ENCODE measurements at regions not wholly inside any gene's neighbourhood (a gene's known extent, or its start where the extent isn't known, plus 50 kb on each side); places are given as distances from the start of the nearest gene placed in this dataset.

DNA sequence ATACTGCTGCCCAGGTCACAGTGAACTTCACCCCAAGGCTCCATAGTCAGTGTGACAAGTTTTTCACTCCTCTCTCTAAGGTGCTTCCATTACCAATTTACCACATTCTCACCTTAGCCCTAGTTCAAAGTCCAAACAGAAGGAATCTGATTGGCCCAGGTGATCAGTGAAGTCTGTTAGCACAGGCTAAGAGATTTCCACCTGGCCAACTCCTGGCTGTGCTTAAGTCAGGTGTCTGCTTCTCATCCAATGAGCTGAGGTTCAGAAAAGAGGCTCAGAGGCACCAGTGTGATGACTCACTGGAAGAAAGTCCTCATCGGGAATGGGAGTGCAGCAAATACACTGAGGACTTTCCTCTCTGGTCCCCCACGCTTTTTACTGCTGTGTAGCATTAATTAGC lies 164.4 kb upstream of the MGAT5 start:
- ATAC-seq: no peak

DNA sequence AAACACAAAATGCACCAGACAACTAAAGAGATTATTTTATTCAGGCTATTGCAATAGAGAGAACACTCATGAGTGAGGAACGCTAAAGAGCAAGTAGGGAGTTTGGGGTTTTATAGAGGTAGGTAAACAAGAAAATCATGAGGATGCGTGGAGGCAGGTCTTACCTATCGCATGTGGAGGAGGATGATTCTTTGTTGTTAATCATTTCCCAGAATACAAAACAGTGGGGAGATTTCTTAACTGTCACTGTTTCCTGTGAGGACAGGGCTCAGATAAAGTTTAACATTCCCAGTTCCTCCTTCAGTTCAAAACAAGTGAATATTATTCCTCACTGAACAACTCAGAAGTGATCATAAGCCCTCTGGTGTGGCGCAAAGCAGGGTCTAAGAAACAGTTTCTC lies 156.1 kb upstream of the MGAT5 start:
- no peak for ATAC-seq

DNA sequence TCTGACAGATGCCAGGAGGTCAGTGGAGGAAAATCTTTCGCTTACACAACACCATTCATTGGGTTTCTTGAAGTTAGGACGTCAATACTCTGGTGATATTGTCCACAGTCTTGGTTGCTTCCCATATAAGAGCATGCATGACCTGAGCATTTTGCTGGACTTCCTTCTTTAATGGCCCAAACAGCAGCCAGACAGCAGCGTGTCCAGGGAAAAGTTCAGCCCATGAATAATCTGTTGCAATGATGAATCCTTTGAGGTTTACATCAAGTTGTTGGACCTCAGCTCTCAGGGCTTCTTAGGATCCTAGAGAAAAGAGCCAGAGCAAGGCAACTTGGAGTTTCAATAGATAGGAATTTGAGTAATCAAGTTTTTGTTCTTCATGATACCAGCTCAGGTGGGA lies 155.6 kb upstream of the MGAT5 start:
- ATAC-seq: no peak

DNA sequence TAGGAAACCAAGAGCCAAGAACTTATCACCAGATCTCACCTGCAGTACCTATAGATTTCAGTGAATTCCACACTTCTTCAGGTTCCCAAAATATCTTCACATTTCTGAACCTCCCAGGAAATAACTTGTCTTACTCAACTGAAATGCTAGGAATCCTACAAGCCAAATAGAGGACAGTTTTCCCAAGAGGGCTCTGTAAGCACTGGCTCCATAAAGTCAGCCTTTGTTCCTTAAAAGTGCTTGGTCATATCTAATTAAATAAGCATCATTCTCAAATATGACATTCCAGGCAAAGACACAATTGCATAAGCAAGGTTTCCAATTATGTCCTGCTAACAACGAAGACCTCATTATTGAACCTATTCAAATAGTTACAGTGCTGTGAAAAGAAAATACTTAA lies 154.6 kb upstream of the MGAT5 start:
- ATAC-seq: no peak

DNA sequence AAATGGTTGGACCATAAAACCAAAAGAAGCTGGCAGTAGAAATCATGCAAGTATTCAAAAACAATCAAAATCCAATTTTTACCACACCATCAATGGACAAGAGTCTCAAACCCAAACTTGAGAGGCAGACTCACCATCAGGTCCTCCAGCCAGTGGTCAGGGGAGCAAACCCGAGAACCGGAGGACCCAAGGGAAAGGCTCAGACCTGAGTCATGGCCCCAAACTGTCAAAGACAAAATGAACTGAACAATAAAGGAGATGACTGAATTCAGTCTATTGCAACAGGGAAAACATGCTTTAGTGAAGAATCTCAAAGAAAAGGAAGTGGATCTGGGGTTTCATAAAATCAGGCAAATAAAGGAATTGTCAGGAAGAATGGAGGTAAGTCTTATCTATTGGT lies 150.7 kb upstream of the MGAT5 start:
- no peak for ATAC-seq

DNA sequence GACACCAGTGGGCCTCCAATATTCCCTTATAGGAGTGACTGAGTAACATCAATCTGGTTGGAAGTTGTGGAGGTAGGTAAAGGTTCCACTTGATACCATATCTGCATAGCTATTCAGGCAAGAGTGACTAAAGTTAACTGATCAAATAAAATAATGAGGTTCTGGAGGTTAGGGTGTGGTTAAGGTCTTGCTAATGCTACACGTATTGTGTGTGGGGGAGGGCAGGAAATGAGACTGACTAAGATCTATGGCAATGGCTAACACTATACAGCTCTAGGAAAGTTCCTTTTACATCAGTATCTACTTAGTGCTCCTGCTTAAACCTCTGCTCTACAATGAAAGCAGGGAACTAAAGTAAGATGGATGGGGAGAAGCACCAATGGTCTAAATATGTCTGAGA lies 149.1 kb upstream of the MGAT5 start:
- ATAC-seq: peak; percentile 41

DNA sequence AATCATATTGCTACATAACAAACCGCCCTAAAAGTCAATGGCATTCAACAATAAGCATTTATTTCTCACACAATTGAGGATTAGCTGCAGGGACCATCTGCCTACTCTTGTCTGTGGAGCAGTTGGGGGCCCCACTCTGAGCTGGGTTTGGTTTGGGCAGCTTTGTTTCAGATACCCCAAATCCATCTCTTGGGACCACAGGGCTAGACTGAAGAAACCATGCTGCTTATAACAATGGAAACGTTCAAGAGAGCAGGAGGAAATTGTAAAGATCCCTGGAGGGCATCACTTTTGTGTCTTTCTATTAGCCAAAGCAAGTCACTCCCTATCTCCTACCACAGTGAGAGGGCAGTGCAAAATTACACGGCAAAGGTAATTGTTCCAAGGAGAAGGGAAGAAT lies 146.5 kb upstream of the MGAT5 start:
- no peak for ATAC-seq

DNA sequence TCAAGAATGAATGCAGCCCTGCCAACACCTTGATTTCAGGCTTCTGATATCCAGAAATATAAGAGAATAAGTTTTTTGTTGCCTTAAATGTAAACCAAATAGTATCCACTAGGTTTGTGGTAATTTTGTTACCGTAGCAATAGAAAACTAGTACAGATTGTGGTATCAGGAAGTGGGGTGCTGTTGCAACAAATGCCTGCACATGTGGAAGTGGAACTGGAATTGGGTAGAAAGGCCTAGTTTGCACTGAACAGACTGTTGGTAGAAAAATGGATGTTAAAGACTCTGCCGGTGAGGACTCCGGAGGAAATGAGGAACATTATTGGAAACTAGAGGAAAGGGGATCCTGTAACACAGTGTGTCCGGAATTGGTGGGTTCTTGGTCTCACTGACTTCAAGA lies 145.8 kb upstream of the MGAT5 start:
- no peak for ATAC-seq

DNA sequence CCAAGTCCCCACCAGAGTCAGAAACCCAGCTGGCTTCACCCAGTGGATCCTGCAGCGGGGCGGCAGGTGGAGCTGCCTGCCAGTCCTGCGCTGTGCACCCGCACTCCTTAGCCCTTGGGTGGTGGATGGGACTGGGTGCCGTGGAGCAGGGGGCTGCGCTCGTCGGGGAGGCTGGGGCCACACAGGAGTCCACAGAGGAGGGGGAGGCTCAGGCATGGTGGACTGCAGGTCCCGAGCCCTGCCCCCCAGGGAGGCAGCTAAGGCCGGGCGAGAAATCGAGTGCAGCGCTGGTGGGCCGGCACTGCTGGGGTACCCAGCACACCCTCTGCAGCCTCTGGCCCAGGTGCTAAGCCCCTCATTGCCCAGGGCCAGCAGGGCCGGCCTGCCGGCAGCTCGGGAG lies 144.6 kb upstream of the MGAT5 start:
- ATAC-seq: no peak

DNA sequence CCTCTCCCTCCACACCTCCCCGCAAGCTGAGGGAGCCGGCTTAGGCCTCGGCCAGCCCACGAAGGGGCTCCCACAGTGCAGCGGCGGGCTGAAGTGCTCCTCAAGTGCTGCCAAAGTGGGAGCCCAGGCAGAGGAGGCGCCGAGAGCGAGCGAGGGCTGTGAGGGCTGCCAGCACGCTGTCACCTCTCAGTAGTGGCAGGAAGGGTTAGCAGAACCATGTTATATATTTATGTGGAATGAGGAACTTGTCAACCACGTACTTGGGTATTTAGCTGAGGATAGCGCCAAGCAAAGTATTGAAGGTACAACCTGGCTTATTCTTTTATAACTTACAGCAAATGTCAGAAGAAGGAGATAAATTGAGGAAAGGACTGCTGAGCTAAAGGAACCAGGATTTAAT lies 144.1 kb upstream of the MGAT5 start:
- ATAC-seq: no peak

DNA sequence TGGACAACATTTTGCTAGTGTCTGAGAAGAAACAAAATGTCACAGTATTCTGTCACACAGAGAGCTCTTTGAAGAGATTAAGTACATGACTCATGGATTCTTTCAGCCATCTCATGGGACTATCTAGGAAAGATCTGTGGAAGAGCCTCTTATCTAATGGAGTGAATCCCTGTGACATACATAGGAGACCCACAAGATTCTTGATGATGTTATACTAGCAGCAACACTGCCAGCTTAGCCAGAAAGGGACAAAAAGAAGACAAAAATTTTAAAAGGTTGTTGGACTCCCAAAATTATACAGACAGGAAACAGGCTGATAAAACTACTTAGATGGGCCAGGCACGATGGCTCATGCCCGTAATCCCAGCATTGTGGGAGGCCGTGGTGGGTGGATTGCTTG lies 143.3 kb upstream of the MGAT5 start:
- ATAC-seq: no peak

DNA sequence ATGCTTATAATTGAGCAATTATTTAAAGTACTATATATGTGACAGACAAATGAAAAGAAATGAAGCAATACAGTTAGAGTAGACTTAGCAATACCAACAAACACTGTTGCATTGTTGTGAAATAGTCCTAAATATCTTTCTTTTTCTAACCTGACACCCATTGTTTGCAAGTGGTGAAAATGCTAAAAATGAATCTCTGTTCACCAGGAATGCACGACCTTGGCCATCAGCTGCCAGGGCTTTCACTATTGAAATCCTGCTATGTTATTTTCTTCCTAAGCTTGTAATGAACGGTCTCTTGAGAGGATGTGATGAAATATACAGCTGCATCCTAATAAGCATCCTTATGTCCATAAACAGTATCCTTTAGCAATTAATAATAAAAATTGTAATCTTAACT lies 136.2 kb upstream of the MGAT5 start:
- no peak for ATAC-seq

DNA sequence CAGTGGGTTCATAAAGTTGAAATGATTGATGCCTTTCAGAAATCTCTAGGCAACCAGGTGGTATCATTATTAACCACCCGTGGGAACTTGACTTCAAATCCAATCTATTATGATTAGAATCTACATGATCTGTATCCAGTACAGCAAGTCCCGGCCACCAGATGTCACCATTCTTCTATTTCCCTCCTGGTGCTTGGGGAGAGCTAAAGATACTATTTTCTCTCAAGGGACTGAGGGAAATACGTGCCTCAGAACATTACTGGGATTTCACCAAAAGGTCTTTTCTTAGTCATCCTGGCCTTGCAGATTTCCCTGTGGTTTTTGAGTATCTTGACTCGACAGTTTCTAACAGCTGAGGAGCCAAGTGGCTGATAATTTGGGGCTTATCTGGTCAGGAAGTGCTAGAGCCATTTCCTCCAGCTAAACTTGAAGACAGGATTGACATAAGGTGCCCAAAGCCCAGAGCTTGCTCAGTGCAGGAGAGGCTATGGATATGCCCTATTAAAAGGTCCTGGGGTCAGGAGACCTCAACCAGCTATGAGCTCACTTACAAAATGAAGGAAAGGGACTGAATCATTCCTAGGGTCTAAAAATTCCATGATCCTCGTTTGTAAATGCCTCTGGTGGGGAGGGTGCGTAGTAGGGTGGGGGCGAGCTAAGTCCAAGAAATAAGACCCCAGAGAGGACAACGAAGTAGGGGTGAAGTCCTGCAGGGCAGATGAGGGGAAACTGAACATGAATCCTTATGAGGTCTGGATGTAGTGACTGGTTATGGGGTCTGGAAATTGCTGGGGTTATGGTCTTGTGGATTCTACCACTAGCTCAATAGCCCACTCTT lies 135.4 kb upstream of the MGAT5 start:
- ATAC-seq: peak; percentile 73

DNA sequence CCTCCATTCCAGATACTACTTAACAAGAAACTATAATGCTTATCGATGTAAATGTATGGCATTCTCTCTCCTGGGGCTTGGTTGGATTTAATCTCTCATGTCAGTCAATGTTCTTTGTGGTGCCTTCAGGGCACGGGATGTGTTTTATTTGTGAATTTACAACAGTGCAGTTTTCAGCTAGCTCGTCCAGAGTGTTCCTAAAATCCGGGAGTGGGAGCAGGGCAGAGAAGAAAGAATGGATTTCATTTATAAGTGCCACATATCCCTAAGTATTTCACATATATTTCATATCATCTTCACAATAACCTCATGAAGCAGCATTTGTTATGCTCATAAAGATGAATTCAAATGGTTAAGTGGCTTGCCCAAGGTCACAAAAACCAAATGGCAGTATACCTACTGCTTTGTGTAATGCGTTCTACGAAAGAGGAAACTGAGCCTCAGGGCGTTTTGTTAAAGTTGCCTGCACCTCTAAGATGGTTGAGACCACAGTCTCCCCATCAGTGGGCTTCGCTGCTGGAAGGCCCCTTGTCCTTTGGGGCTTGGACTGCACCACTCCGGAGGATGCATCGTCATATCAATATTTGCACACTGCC lies 134.7 kb upstream of the MGAT5 start:
- no peak for ATAC-seq

DNA sequence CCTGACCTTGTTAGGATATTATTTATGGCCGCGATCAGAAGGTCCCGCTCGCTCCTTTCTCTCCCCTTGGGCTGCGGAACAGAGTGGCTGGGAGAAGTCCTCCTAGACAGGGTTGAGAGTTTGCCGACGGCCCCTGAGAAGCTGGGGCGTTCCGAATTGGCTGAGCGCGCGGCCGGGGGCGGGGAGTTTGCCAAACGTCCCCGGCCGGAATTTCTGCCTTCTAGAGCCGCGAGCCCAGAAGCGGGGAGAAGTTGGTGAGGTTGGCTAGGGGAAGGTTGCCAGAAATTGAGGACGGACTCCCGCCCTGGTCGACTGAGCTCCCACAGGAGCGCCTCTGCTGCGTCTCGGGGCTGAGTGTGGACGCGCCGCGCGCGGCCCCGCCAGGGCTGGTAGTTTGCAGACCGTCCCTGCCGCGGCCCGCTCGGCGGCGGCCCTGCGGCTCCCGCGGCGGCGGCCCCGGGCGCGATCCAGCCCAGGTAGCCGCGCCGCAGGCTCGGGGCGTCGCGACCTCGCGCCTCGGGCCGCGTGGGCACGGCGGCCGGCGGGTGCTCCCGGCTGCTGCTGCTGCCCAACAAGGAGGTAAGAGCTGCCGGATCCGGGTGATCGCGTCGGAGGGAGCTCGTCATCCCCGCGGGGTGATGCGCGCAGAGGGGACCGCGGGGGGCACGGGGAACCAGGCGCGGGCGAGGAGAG lies 134.0 kb upstream of the MGAT5 start:
- peak; percentile 82 for ATAC-seq

DNA sequence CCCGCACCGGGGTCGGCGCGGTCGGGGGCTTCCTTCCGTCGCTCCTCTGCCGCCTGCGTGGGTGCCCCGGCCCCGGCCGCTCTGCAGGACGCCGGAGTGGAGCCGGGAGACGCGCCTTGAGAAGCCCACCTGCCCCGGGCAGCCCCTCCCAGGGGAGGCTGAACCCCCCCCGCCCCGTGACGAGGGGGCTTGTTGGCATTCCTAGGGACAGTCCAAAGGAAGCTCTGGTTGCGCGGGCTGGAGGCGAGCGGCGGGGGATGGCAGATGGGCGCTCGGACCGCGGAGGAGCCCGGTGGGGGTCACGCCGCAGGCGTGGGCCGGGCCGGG lies 133.5 kb upstream of the MGAT5 start:
- peak; percentile 3 for ATAC-seq

DNA sequence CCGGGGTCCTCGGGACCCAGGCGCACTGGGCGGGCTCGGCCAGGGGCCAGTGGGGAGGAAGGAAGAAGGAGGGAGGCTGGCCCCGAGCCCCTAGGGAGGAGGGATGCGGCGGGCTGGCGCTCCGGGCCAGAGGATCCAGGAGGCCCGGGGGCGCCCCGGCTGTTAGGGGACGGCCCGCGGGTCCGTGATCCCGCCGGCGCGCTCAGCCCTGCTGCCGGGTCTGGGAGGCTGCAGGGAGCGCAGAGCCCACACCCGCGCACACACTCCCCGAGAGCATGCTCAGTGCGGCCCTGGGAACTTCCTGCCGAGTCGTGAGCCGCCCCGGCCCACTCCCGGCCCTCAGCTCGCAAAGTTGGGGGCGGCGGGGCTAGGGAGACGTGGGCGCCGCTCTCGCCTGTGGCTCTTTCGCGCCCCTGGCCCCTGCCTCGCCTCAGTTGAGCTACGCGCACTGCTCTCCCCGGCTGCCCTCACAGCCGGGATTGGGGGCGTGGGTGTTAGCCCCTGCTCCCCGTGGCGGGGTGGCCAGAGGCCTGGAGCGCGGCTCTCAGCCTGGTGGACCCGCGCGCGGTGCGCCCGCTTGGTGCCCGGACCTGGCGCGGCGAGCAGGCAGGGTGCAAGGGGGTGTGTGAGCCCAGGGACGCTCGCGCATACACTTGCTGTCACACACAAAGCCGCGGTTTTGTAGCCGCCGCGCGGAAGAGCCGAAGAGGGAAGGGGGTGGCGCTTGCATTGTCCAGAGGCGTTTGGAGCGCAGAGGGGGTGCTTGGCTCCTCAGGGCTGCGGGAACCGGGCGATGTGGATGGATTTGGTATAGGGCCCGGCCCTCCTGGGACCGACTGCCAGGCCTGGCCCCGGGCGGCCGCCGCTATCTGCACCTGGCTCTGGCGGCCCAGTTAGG lies 132.9 kb upstream of the MGAT5 start:
- peak; percentile 72 for ATAC-seq

DNA sequence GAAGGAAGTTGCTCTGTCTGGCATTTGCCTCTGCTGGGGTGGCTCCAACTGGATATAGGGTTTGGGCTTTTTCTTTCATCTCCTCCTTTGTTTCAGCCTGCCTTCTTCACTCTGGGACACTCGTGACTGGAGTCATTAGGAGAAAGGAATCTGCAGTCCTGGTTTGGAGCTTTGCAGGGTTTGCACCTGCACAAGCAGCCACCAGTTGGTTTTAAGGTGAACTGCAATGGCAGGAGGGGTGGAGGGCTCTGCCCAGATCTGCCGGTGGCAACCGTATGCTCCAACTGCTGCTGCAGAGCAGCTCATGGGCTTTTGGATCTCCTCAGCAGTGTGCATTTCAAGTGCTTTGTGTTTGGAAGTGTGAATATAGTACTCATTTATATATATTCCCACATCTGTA lies 131.3 kb upstream of the MGAT5 start:
- no peak for ATAC-seq

DNA sequence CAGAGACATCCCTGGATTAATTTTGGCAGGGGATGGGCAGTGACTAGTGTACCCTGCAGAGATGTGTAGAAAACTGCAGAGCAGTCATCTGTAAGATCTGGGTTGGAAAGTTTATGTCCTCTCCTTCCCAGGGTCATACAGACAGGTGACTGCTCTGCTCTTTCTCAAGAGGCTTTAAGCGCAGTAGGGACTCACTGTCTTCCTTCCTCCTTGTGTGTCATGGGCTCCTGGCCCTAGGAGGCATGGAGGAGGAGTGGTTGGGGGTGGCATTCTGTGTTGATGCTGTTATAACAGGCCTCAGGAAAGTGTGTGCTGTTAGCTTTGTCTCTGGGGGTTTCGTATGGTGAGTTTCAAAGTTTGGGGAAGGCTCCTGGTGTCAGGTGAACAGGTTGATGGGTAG lies 130.5 kb upstream of the MGAT5 start:
- ATAC-seq: no peak

DNA sequence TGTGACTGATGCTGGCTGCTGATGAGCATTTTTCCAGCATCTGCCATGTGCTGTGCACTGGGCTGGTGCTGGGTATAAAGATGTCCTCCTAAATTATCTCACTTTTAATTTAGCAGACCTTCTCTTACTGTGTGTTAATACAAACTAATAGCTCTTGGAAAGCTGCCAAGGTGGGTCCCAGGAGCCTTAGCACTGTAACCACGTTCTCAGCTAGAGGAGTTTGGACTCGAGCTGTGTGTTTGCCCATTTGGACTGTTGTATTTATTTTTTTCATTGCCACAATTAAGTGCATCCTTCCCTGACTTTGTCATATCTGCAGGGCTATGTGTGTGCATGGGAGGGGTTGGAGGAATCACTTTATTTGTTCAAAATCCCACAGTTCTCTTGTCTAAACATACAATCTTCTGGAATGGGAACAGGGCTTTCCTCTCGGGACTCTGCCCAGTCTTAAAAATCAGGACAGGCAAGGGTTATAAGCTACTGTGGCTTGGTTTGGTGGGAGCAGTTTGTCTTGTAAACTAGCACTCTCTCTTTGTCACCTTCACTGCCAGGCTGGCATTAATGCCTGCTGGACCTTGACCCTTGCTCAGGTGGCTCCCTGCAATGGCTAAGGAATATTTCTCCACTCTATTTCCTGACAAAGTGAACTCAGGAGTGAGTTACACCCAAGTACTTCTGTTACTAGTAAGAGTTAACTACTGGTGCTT lies 129.7 kb upstream of the MGAT5 start:
- ATAC-seq: no peak

DNA sequence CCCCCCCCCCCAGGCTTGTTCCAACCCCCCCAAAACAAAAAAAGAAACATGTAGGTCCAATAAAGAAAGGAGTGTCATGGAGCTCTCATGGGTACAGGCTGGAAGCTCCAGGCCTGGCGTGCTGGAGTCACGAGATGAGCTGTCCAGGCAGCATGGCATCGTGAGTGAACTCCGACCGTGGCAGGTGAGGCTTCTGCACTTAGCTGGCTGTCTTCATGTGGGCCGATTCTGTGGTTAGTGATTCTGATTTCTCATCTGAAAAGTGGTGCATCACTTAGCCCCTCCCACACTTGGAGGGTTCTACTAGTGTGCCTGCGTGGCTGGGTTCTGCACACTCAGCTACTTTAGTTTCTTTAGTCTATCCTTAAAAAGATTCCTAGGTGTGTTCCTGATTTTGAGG lies 126.4 kb upstream of the MGAT5 start:
- no peak for ATAC-seq

DNA sequence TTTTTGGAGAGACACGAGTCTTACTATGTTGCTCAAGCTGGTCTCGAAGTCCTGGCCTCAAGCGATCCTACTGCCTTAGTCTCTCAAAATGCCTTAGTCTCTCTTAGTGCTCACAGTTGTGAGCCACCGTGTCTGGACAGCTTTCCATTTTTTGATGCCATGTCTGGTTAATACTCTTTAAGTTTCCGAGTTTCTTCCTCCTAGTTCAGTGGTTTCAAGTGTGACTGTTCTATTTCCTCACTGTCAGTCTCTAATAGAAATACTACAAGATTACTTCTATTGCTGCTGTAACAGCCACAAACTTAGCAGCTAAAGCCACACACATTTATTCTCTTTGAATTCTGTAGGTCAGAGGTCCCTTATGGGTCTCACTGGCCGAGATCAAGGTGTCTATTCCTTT lies 125.1 kb upstream of the MGAT5 start:
- no peak for ATAC-seq
